HG03103 (cell line): ENCODE measurements at regions not wholly inside any gene's neighbourhood (a gene's known extent, or its start where the extent isn't known, plus 50 kb on each side); places are given as distances from the start of the nearest gene placed in this dataset.
A peak's percentile ranks its signal among the peaks of the same experiment; 100 is the strongest.

Source experiments
- ATAC-seq: cut with Tn5 transposase; IDR thresholded peaks from one replicate; pipeline ENCODE4 v1.9.1; 2021; ENCODE audit warnings: low read depth; ENCODE audit not compliant: unreplicated experiment

DNA sequence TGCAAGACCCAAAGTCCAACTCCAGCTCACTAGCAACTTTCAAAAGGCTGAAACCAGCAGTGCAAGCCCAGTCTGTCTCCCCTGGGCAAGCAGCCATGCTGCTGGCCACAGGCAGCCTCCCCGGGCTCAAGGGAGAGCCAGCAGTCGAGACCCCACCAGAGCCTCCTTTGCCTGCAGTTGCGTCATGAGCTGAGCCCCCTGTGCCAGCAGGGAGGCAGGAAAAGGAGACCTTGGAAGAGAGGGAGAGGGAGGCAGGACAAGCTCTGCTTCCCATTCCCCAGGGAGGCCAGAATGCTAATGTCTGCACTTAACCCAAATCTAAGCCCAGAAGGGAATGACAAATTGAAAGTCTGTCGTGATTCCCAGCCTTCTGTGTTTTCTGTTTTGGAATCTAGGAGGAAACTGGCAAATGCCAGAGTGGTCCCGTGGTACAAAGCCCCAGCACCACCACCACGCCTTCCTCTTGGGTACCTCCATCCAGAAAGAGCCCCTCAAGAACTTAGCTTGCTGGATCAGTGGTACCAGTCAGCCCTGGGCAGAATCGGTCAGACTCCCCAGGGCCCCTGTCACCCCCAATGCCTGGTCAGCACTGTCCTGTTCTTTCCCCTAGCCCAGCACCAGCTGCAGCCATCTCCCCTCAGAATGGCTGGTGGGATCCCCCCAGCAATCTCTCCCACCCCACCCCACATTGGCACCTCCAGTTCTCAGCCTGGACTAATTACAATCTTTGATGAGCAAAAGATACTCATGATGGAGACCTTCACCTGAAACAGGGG is 99.3 kb upstream of the TNRC6C start:
- no peak for ATAC-seq

DNA sequence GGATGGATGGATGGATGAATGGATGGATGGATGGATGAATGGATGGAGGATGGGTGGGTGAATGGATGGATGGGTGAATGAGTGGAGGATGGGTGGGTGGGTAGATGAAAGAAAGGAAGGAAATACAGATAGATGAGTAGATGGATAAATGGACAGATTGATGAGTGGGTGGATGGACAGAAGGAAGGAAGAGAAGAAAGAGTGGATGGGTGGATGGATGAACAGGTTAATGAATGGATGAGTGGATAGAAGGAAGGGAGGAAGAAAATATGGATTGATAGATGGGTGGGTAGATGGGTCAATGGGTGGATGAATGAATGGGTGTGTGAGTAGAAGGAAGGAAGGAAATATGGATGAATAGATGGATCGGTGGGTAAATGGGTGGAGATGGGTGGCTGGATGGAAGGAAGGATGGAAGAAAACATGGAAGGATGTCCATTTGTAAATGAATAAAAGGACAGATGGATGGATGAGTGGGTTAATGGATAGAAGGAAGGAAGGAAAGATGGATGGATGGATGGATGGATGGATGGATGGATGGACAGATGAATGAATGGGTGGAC is 97.3 kb upstream of the TNRC6C start:
- no peak for ATAC-seq

- no peak for ATAC-seq
Measured at GRCh38 chr17:77861981-77862645, 96.4 kb upstream of the TNRC6C start.

DNA sequence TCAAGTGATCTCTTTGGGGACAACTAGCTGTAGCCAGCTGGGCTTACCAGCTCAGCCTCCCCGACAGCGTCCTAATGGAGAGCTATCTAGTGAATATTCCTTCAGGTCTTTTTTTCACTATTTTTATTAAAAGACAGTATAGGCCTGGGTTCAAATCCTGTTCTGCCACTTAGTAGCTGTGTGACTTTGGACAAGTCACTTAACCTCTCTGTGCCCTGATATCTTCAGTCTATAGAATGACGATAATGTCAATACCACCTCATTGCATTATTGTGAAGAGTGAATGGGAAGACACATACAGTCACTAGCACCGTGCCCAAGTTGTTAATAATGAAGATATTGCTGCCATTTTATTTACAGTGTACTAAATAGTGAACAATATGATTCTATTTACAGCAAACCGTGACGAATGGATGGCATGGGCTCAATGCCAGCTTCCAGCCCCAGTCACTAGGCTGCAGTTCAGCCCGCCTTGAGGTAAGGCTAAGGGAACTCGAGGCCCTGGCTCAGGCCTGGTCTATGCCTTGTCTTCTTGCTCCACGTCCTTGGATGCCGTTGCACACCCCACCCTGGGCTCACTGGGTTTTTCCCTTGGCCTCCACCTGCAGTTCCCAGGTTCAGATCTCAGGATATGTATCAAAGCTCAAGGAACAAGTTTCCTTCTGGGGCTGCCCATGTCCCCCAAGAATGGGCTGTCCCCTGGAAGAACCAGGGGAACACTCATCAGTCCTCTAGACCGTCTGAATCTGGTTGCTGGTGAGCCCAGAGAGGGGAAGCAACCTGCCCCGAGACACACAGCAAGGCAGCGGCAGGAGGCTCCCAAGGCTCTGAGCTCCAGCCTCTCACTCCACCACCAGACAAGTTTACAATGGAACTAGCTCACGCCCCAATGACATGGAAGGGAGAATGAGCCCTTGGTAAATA is 95.4 kb upstream of the TNRC6C start:
- no peak for ATAC-seq

- ATAC-seq = no peak
Measured at GRCh38 chr17:77863814-77864161, 94.7 kb upstream of the TNRC6C start.

GRCh38 chr17:77864234-77865111 is 94.0 kb upstream of the TNRC6C start:
- ATAC-seq = no peak

DNA sequence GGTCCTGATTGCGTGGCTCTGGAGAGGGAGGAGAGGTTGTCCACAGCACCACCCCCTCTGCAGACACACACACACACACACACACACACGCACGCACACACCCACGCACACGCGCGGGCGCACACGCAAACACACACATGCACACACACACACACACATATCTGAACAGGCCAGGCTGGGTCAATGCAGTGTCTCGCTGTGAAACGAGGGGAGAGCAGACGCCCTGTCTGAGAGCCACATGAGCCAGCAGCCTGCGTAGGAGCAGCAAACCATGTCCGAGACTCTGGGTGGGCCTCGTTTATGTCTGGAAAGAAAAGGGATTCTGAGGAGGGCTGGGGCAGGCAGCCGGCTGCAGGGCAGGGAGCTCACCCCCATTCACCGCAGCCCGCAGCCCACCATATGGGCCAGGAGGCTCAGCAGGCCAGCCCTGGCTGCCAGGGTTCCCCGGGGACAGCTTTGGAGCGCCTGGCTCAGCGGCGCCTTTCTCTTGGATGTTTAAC is 93.3 kb upstream of the TNRC6C start:
- ATAC-seq = no peak

- ATAC-seq = no peak
Measured at GRCh38 chr17:77865716-77866115, 92.8 kb upstream of the TNRC6C start.

- ATAC-seq = no peak
Measured at GRCh38 chr17:77867308-77867781, 91.2 kb upstream of the TNRC6C start.

- ATAC-seq = no peak
Measured at GRCh38 chr17:77867976-77868713, 90.4 kb upstream of the TNRC6C start.

DNA sequence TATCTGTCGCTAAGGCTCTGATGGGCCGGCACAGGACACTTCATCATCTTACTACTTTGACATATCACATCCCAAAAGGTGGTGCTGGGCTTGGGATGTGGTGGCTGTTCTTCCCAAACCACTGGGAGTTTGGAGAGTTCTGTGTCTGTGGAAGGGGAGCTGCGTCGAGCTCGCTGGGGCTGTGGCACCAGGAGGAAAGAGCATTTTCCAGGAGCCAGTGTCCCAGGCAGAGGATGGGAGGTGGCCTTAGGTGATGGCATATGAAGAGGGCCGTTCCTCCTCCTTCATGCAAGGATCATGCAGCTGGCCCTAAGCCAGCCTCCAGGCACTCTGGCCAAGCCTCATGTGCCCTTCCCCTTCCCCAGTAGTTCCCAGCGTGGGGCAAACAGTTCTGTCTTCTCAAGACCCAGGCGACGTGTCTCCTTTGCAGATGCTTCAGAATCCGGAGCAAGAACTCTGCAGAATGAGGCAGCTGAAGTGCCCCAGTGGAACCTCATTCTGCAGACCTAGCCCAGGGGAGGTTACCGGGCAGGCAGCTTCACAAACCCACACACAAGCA is 89.4 kb upstream of the TNRC6C start:
- no peak for ATAC-seq

GRCh38 chr17:77869665-77870132 is 88.8 kb upstream of the TNRC6C start:
- peak; percentile 80 for ATAC-seq

GRCh38 chr17:77872199-77872598 is 86.3 kb upstream of the TNRC6C start:
- ATAC-seq = no peak

- no peak for ATAC-seq
Measured at GRCh38 chr17:77872714-77873499, 85.6 kb upstream of the TNRC6C start.

- no peak for ATAC-seq
Measured at GRCh38 chr17:77873500-77874302, 84.8 kb upstream of the TNRC6C start.

DNA sequence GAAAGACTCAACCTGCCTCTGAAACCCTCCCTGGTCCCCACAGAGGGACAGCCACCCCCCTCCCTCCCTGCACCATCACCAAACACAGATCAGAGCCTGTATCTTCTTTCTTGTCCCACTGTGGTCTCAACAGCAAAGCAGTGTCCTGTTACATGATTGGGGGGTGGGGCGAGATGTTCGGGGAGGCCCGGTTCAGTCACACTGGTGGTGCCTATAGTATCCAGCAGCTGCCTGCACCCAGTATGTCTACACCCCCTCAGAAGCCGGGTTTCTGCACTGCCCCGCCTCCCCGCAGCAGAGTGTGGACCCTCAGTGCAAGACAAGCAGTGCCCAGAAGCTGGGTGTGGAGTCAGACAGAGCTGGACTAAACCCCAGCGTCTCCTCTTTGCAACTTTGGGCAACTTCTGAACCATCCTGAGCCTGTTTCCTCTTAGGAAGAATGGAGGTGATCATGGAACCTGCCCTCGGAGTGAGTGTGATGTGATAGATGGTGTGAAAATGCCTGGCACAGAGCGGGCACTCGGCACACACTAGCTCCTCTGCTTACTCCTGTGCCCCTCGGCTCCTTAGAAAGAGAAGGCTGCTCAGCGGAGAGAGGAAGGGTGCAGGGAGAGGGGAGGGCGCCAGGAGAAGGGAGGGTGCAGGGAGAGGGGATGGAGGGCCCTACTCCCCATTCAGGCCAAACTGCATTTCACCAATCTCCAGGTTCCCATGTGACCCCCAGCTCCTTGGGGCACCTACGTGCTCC is 84.0 kb upstream of the TNRC6C start:
- no peak for ATAC-seq
